ENCODE measurements at regions not wholly inside any gene's neighbourhood (a gene's known extent, or its start where the extent isn't known, plus 50 kb on each side); places are given as distances from the start of the nearest gene placed in this dataset.
"Not testable (repeated sequence)": the region's sequence is repeated elsewhere in the genome, so short reads cannot be mapped to it uniquely, and the experiment has no call there.

GRCh38 chr1:29406814-29407213 lies 170.5 kb downstream of the PTPRU start:
- Histone ChIP-seq H3K4me3 (no peak overlapping the region), H3K27ac (no peak overlapping the region), H3K9me3 (peaks cover 0 to 19% (median 0%) of the 10 kb centered on the region in 3 donors), H3K36me3 (no peaks in the 10 kb centered on the region), H3K27me3 (peaks cover 44% of the 10 kb centered on the region), H3K4me1 (no peaks in the 10 kb centered on the region)
- TF ChIP-seq CTCF (IDR thresholded peaks at IDR 0.05) (no peak), POLR2A (IDR thresholded peaks at IDR 0.05) (no peak), EP300 (IDR thresholded peaks at IDR 0.05) (no peak), POLR2AphosphoS5 (IDR thresholded peaks at IDR 0.05) (no peak)
- ATAC-seq, result no peak
- no CpG with 5 or more reads among the region's 2 CpGs for WGBS, 2 donors (ENCODE audit: low coverage in 1 of 2)

GRCh38 chr1:29400203-29400602 lies 163.9 kb downstream of the PTPRU start:
- H3K27me3 ChIP-seq, result peaks cover 37% of the 10 kb centered on the region
- not testable (repeated sequence) for H3K36me3 ChIP-seq, H3K27ac ChIP-seq, H3K4me1 ChIP-seq, H3K4me3 ChIP-seq, ATAC-seq
- peaks cover 0 to 27% (median 0%) of the 10 kb centered on the region in 3 donors for H3K9me3 ChIP-seq

- H3K9me3 ChIP-seq, result peaks cover 0 to 19% (median 0%) of the 10 kb centered on the region in 3 donors
- TF ChIP-seq EP300 (IDR thresholded peaks at IDR 0.05), result no peak
- no peak for TF ChIP-seq POLR2AphosphoS5 (IDR thresholded peaks at IDR 0.05)
- TF ChIP-seq POLR2A (IDR thresholded peaks at IDR 0.05), result no peak
- H3K4me1 ChIP-seq, result no peaks in the 10 kb centered on the region
- H3K27ac ChIP-seq, result no peak overlapping the region
- no peak for ATAC-seq
- H3K27me3 ChIP-seq, result peaks cover 32% of the 10 kb centered on the region
- no peaks in the 10 kb centered on the region for H3K36me3 ChIP-seq
- H3K4me3 ChIP-seq, result no peak overlapping the region
- WGBS, 2 donors (ENCODE audit: low coverage in 1 of 2), result 100% methylated on average over 1 of the region's 1 CpG; no CpG with 5 or more reads in 1 of the 2 donors
These were observed 163.1 kb downstream of the PTPRU start for GRCh38 chr1:29399465-29399864.

GRCh38 chr1:29398431-29398830 lies 162.1 kb downstream of the PTPRU start:
- WGBS, 2 donors (ENCODE audit: low coverage in 1 of 2), result 53 to 54% methylated on average over 3 of the region's 3 CpGs
- TF ChIP-seq CTCF (IDR thresholded peaks at IDR 0.05) (no peak), POLR2AphosphoS5 (IDR thresholded peaks at IDR 0.05) (no peak), EP300 (IDR thresholded peaks at IDR 0.05) (no peak), POLR2A (IDR thresholded peaks at IDR 0.05) (no peak)
- no peak for ATAC-seq

GRCh38 chr1:29397981-29398380 lies 161.7 kb downstream of the PTPRU start:
- ATAC-seq, result no peak
- peaks cover 0 to 13% (median 0%) of the 10 kb centered on the region in 3 donors for H3K9me3 ChIP-seq
- peaks cover 33% of the 10 kb centered on the region for H3K27me3 ChIP-seq
- H3K4me3 ChIP-seq, result no peak overlapping the region
- TF ChIP-seq POLR2A (IDR thresholded peaks at IDR 0.05), result no peak
- TF ChIP-seq CTCF (IDR thresholded peaks at IDR 0.05), result no peak
- no peak for TF ChIP-seq EP300 (IDR thresholded peaks at IDR 0.05)
- TF ChIP-seq POLR2AphosphoS5 (IDR thresholded peaks at IDR 0.05), result no peak
- 75 to 91% methylated on average over 1 to 6 of the region's 8 CpGs for WGBS, 2 donors (ENCODE audit: low coverage in 1 of 2)
- no peaks in the 10 kb centered on the region for H3K36me3 ChIP-seq
- H3K4me1 ChIP-seq, result no peaks in the 10 kb centered on the region
- H3K27ac ChIP-seq, result no peak overlapping the region

More at GRCh38 chr1:29398431-29398830, 162.1 kb downstream of the PTPRU start:
- Histone ChIP-seq H3K9me3 (peaks cover 0 to 13% (median 0%) of the 10 kb centered on the region in 3 donors), H3K36me3 (no peaks in the 10 kb centered on the region), H3K27me3 (peaks cover 33% of the 10 kb centered on the region), H3K4me1 (no peaks in the 10 kb centered on the region), H3K4me3 (no peak overlapping the region), H3K27ac (no peak overlapping the region)

GRCh38 chr1:29397256-29397590 lies 160.9 kb downstream of the PTPRU start:
- Histone ChIP-seq H3K4me3 (no peak overlapping the region), H3K9me3 (peaks cover 0 to 13% (median 0%) of the 10 kb centered on the region in 3 donors), H3K27me3 (peaks cover 36% of the 10 kb centered on the region), H3K4me1 (no peaks in the 10 kb centered on the region), H3K36me3 (no peaks in the 10 kb centered on the region), H3K27ac (no peak overlapping the region)
- 33% methylated on average over 1 of the region's 1 CpG; no CpG with 5 or more reads in 1 of the 2 donors for WGBS, 2 donors (ENCODE audit: low coverage in 1 of 2)
- no peak for ATAC-seq
- no peak for TF ChIP-seq CTCF (IDR thresholded peaks at IDR 0.05)
